Muscle of arm (tissue), 1 donor: ENCODE measurements at regions not wholly inside any gene's neighbourhood (a gene's known extent, or its start where the extent isn't known, plus 50 kb on each side); places are given as distances from the start of the nearest gene placed in this dataset.
"Not testable (repeated sequence)": the region's sequence is repeated elsewhere in the genome, so short reads cannot be mapped to it uniquely, and the experiment has no call there.

Experiments
- DNase-seq: peaks from one replicate; pipeline ENCODE4 v3.0.0-alpha.2; 2013

- DNase-seq = no peak
These were observed 580.3 kb upstream of the CA10 start for GRCh38 chr17:52738791-52739190.

- DNase-seq = no peak
These were observed 578.6 kb upstream of the CA10 start for GRCh38 chr17:52737071-52737470.

GRCh38 chr17:52732841-52733240 lies 574.3 kb upstream of the CA10 start:
- no peak for DNase-seq

- DNase-seq = no peak
These were observed 566.1 kb upstream of the CA10 start for GRCh38 chr17:52724578-52724977.

- DNase-seq = no peak
These were observed 563.4 kb upstream of the CA10 start for GRCh38 chr17:52721910-52722309.

- no peak for DNase-seq
These were observed 551.9 kb upstream of the CA10 start for GRCh38 chr17:52710363-52710901.

GRCh38 chr17:52709724-52710123 lies 551.2 kb upstream of the CA10 start:
- DNase-seq = no peak

GRCh38 chr17:52696362-52696761 lies 537.8 kb upstream of the CA10 start:
- DNase-seq = no peak

- no peak for DNase-seq
These were observed 527.6 kb upstream of the CA10 start for GRCh38 chr17:52686140-52686539.

GRCh38 chr17:52681480-52681879 lies 523.0 kb upstream of the CA10 start:
- DNase-seq = no peak

GRCh38 chr17:52678211-52678610 lies 519.7 kb upstream of the CA10 start:
- DNase-seq = no peak

GRCh38 chr17:52674686-52675085 lies 516.2 kb upstream of the CA10 start:
- DNase-seq = no peak

GRCh38 chr17:52673791-52674190 lies 515.3 kb upstream of the CA10 start:
- DNase-seq = no peak

- no peak for DNase-seq
These were observed 507.8 kb upstream of the CA10 start for GRCh38 chr17:52666264-52666663.

- DNase-seq = no peak
These were observed 502.2 kb upstream of the CA10 start for GRCh38 chr17:52660692-52661091.

GRCh38 chr17:52653014-52653413 lies 494.5 kb upstream of the CA10 start:
- DNase-seq = no peak

- no peak for DNase-seq
These were observed 490.5 kb upstream of the CA10 start for GRCh38 chr17:52648995-52649394.

- no peak for DNase-seq
These were observed 488.9 kb upstream of the CA10 start for GRCh38 chr17:52647411-52647810.

- no peak for DNase-seq
These were observed 477.9 kb upstream of the CA10 start for GRCh38 chr17:52636443-52636842.

- DNase-seq = no peak
These were observed 448.1 kb upstream of the CA10 start for GRCh38 chr17:52606590-52606989.

- DNase-seq = no peak
These were observed 447.6 kb upstream of the CA10 start for GRCh38 chr17:52606098-52606497.

GRCh38 chr17:52604105-52604504 lies 445.6 kb upstream of the CA10 start:
- no peak for DNase-seq

GRCh38 chr17:52597452-52598215 lies 439.1 kb upstream of the CA10 start:
- DNase-seq = not testable (repeated sequence)

GRCh38 chr17:52594516-52594915 lies 436.0 kb upstream of the CA10 start:
- DNase-seq = no peak
